Type B pancreatic cell (in vitro differentiated cells): ENCODE measurements at regions not wholly inside any gene's neighbourhood (a gene's known extent, or its start where the extent isn't known, plus 50 kb on each side); places are given as distances from the start of the nearest gene placed in this dataset.

ENCODE experiments used
- DNase-seq: peaks from one replicate; pipeline ENCODE4 v3.0.0; 2021; ENCODE audit warnings: mixed read lengths; ENCODE audit not compliant: unreplicated experiment; ENCODE audit errors: extremely low spot score
- H3K27ac Mint-ChIP-seq: 2 replicates; pipeline ENCODE4 v1.8.0; 2021; ENCODE audit warnings: mild to moderate bottlenecking, mixed read lengths
- H3K27me3 Mint-ChIP-seq: 2 replicates; pipeline ENCODE4 v1.8.0; 2021; ENCODE audit warnings: mixed read lengths
- H3K36me3 Mint-ChIP-seq: 2 replicates; pipeline ENCODE4 v1.8.0; 2021; ENCODE audit warnings: mixed read lengths
- H3K4me1 Mint-ChIP-seq: one replicate; pipeline ENCODE4 v1.8.0; 2021; ENCODE audit warnings: mixed read lengths; ENCODE audit not compliant: unreplicated experiment
- H3K4me3 Mint-ChIP-seq: 2 replicates; pipeline ENCODE4 v1.8.0; 2021; ENCODE audit warnings: mild to moderate bottlenecking, mixed read lengths
- H3K9me3 Mint-ChIP-seq: 2 replicates; pipeline ENCODE4 v1.8.0; 2021; ENCODE audit warnings: mixed read lengths
- TF ChIP-seq, protein P1 (sequence below): fragments of 200-600 bp; sonication (generic); conservative IDR thresholded peaks from 2 replicates; pipeline ENCODE4 v1.5.0; 2021; ENCODE audit warnings: antibody characterized with exemption, mild to moderate bottlenecking

- H3K36me3 Mint-ChIP-seq = no peaks in the 10 kb centered on the region
- H3K27ac Mint-ChIP-seq = no peak overlapping the region
Measured at GRCh38 chr6:14354919-14355572, 237.5 kb downstream of the CD83 start.

GRCh38 chr6:14359438-14359837, 241.9 kb downstream of the CD83 start:
- Mint-ChIP-seq H3K4me3 (no peak overlapping the region), H3K9me3 (no peaks in the 10 kb centered on the region), H3K27me3 (peaks cover 3% of the 10 kb centered on the region), H3K36me3 (no peaks in the 10 kb centered on the region), H3K27ac (no peak overlapping the region), H3K4me1 (peaks cover 9% of the 10 kb centered on the region)
- TF ChIP-seq, protein P1, sequence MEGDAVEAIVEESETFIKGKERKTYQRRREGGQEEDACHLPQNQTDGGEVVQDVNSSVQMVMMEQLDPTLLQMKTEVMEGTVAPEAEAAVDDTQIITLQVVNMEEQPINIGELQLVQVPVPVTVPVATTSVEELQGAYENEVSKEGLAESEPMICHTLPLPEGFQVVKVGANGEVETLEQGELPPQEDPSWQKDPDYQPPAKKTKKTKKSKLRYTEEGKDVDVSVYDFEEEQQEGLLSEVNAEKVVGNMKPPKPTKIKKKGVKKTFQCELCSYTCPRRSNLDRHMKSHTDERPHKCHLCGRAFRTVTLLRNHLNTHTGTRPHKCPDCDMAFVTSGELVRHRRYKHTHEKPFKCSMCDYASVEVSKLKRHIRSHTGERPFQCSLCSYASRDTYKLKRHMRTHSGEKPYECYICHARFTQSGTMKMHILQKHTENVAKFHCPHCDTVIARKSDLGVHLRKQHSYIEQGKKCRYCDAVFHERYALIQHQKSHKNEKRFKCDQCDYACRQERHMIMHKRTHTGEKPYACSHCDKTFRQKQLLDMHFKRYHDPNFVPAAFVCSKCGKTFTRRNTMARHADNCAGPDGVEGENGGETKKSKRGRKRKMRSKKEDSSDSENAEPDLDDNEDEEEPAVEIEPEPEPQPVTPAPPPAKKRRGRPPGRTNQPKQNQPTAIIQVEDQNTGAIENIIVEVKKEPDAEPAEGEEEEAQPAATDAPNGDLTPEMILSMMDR = no peak
- no peak for DNase-seq

More at GRCh38 chr6:14354919-14355572, 237.5 kb downstream of the CD83 start:
- H3K9me3 Mint-ChIP-seq = no peaks in the 10 kb centered on the region
- no peak for DNase-seq
- TF ChIP-seq, protein P1 = no peak
- no peak overlapping the region for H3K4me3 Mint-ChIP-seq
- peaks cover 9% of the 10 kb centered on the region for H3K4me1 Mint-ChIP-seq
- H3K27me3 Mint-ChIP-seq = peaks cover 3% of the 10 kb centered on the region

DNA sequence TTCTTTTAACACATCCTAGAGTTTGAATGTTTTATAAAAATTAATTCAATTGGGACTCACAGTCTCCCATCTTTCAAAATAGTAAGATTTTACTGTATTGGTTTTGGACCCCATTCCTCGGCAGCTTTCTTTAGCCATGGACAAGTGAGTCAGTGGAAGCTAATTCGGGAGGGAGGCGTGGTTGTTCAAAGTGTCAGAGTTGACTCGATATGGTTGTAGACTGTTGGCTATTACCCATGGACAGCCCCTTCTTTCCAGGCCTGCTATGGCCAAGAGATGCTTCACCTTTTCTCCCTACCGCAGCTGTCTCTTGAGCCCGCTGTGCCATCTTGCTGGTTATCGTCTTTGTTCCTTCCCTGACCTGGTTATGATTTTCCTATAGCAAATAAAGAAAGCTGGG, 243.0 kb downstream of the CD83 start:
- DNase-seq = no peak
- Mint-ChIP-seq H3K27me3 (peaks cover 3% of the 10 kb centered on the region), H3K4me3 (no peak overlapping the region), H3K9me3 (no peaks in the 10 kb centered on the region), H3K4me1 (peaks cover 9% of the 10 kb centered on the region), H3K27ac (no peak overlapping the region), H3K36me3 (no peaks in the 10 kb centered on the region)
- TF ChIP-seq, protein P1 = no peak

GRCh38 chr6:14361297-14361696, 243.7 kb downstream of the CD83 start:
- Mint-ChIP-seq H3K4me3 (no peak overlapping the region), H3K36me3 (no peaks in the 10 kb centered on the region), H3K27me3 (peaks cover 3% of the 10 kb centered on the region), H3K4me1 (peaks cover 9% of the 10 kb centered on the region), H3K27ac (no peak overlapping the region), H3K9me3 (no peaks in the 10 kb centered on the region)
- TF ChIP-seq, protein P1 = no peak
- no peak for DNase-seq

GRCh38 chr6:14361956-14362587, 244.5 kb downstream of the CD83 start:
- no peak overlapping the region for H3K4me3 Mint-ChIP-seq

More at GRCh38 chr6:14361956-14362587, 244.5 kb downstream of the CD83 start:
- peaks cover 3% of the 10 kb centered on the region for H3K27me3 Mint-ChIP-seq
- H3K27ac Mint-ChIP-seq = no peak overlapping the region
- TF ChIP-seq, protein P1 = no peak
- peaks cover 9% of the 10 kb centered on the region for H3K4me1 Mint-ChIP-seq
- DNase-seq = no peak
- H3K36me3 Mint-ChIP-seq = no peaks in the 10 kb centered on the region
- H3K9me3 Mint-ChIP-seq = no peaks in the 10 kb centered on the region
